HepG2 (cell line): ENCODE measurements at regions not wholly inside any gene's neighbourhood (a gene's known extent, or its start where the extent isn't known, plus 50 kb on each side); places are given as distances from the start of the nearest gene placed in this dataset.

Source experiments
- ATAC-seq: fragments of 200-7000 bp; cut with Tn5 transposase; 3 replicates; pipeline ENCODE4 v1.9.1; 2020; ENCODE audit warnings: mild to moderate bottlenecking, moderate library complexity
- BruUV-seq: library from RNA; stranded (reverse); fragments of 400-500 nt; replicated peaks from 2 replicates; lab custom pipeline; 2021; lab: Mats Ljungman, UMichigan
- CTCF ChIA-PET: fragments of 300-600 bp; formaldehyde crosslinking; extraction: SDS; loops from one replicate; lab custom pipeline; 2021; ENCODE audit warnings: low total read pairs, inconsistent platforms, low intra/inter-chr PET ratio; lab: Yijun Ruan, JAX
- POLR2A ChIA-PET: fragments of 350-600 bp; sonication (Branson Sonifier 250); formaldehyde crosslinking; loops from one replicate; lab custom pipeline; 2020; ENCODE audit warnings: antibody characterized with exemption, inconsistent platforms; lab: Yijun Ruan, JAX
- DNase-seq: peaks from one replicate; pipeline ENCODE4 v3.0.0-alpha.2; 2015; ENCODE audit warnings: low spot score
- FAIRE-seq: peaks from 3 replicates; lab custom pipeline; 2011; peaks lifted over from hg19 to GRCh38; lab: Jason Lieb, UNC
- H2AFZ ChIP-seq: one replicate; pipeline ENCODE4 v1.6.1; 2011; ENCODE audit warnings: low read length, inconsistent platforms
- H3K27ac ChIP-seq: fragments of 300-600 bp; 3 replicates; pipeline ENCODE4 v1.8.0; 2011; ENCODE audit warnings: mixed run types, mild to moderate bottlenecking, mixed read lengths, low read length, inconsistent platforms; ENCODE audit not compliant: insufficient read depth; ENCODE audit errors: extremely low read length
- H3K27me3 ChIP-seq, 2 experiments: fragments of 200-600 bp in 1 of 2; 2 replicates in 1 of 2; 3 replicates in 1 of 2; pipeline versions ENCODE4 v1.6.0 to v1.8.0; 2011; ENCODE audit warnings: low read length in 2 of 2, mild to moderate bottlenecking in 2 of 2, moderate library complexity in 2 of 2, inconsistent platforms in 1 of 2; ENCODE audit not compliant: insufficient read depth in 2 of 2, control insufficient read depth in 1 of 2
- H3K36me3 ChIP-seq, 2 experiments: fragments of 200-600 bp in 1 of 2; replicated peaks in 1 of 2; 2 replicates in 1 of 2; 3 replicates in 1 of 2; pipeline versions ENCODE4 v1.5.1 to v1.8.0; 2011; ENCODE audit warnings: low read length in 2 of 2, inconsistent platforms in 1 of 2; ENCODE audit not compliant: insufficient read depth in 2 of 2, control insufficient read depth in 1 of 2
- H3K4me1 ChIP-seq: 2 replicates; pipeline ENCODE4 v1.5.1; 2012; ENCODE audit warnings: low read length, inconsistent platforms; ENCODE audit not compliant: insufficient read depth
- H3K4me2 ChIP-seq: 2 replicates; pipeline ENCODE4 v1.6.0; 2011; ENCODE audit warnings: low read depth, low read length, inconsistent platforms
- H3K4me3 ChIP-seq, 3 experiments: fragments of 200-600 bp in 1 of 3; sonication (generic), shearing (Covaris generic) in 1 of 3; replicated peaks in 1 of 3; 2 replicates each; pipeline ENCODE4 v1.5.1; 2011 to 2016; ENCODE audit warnings: low read length in 3 of 3, inconsistent platforms in 2 of 3, low read depth in 2 of 3, mild to moderate bottlenecking in 2 of 3, control low read depth in 1 of 3, mixed read lengths in 1 of 3; ENCODE audit not compliant: insufficient read depth in 1 of 3
- H3K79me2 ChIP-seq: one replicate; pipeline ENCODE4 v1.6.1; 2011; ENCODE audit warnings: low read length, inconsistent platforms; ENCODE audit not compliant: insufficient read depth
- H3K9ac ChIP-seq: 2 replicates; pipeline ENCODE4 v1.6.0; 2011; ENCODE audit warnings: mild to moderate bottlenecking, low read depth, low read length, inconsistent platforms; ENCODE audit not compliant: insufficient read depth
- H3K9me3 ChIP-seq: 2 replicates; pipeline ENCODE4 v1.5.1; 2012; ENCODE audit warnings: mild to moderate bottlenecking, low read length
- H4K20me1 ChIP-seq: 2 replicates; pipeline ENCODE4 v1.6.0; 2011; ENCODE audit warnings: inconsistent platforms, mild to moderate bottlenecking, low read length, moderate library complexity; ENCODE audit not compliant: insufficient read depth
- CREM ChIP-seq, 2 experiments: sonication (generic) in 1 of 2; formaldehyde crosslinking in 1 of 2; IDR thresholded peaks; 2 replicates each; pipeline versions ENCODE4 v1.4.0 to v1.6.1; 2016 to 2020; ENCODE audit warnings: antibody characterized with exemption in 1 of 2, mild to moderate bottlenecking in 1 of 2, missing genetic modification reagents in 1 of 2
- CTCF ChIP-seq: sonication (generic); formaldehyde crosslinking; IDR thresholded peaks from 2 replicates; pipeline ENCODE4 v1.5.0; 2020; ENCODE audit warnings: mild to moderate bottlenecking, missing genetic modification reagents, moderate library complexity
- KLF6 ChIP-seq: IDR thresholded peaks from 2 replicates; pipeline ENCODE4 v1.8.0; 2016; ENCODE audit warnings: missing biosample characterization, missing genetic modification reagents
- MAFF ChIP-seq: IDR thresholded peaks from 2 replicates; pipeline ENCODE4 v1.6.1; 2011; ENCODE audit warnings: low read depth, low read length, improper control_type of control experiment
- MAFK ChIP-seq, 2 experiments: IDR thresholded peaks in 1 of 2; conservative IDR thresholded peaks in 1 of 2; 2 replicates each; pipeline ENCODE4 v1.6.1; 2011; ENCODE audit warnings: improper control_type of control experiment in 2 of 2, low read length in 2 of 2
- NFIB ChIP-seq: sonication (generic); formaldehyde crosslinking; IDR thresholded peaks from 2 replicates; pipeline ENCODE4 v1.9.0; 2021; ENCODE audit warnings: missing genetic modification reagents, mild to moderate bottlenecking, borderline replicate concordance
- NFRKB ChIP-seq: fragments of 450-650 bp; IDR thresholded peaks from 2 replicates; pipeline ENCODE4 v1.6.1; 2017
- STAG1 ChIP-seq: sonication (generic); formaldehyde crosslinking; IDR thresholded peaks from 2 replicates; pipeline ENCODE4 v1.4.0; 2020; ENCODE audit warnings: missing genetic modification reagents
- ZFAT ChIP-seq: sonication (generic); formaldehyde crosslinking; conservative IDR thresholded peaks from 2 replicates; pipeline ENCODE4 v1.8.1; 2023; ENCODE audit warnings: missing genetic modification reagents, inconsistent platforms
- WGBS: methylation state at CpG from one replicate; pipeline ENCODE4 v1.1.6; 2017; ENCODE audit warnings: low lambda C conversion rate; 5-methylcytosine and 5-hydroxymethylcytosine counted together
- in situ Hi-C: cut with HindIII; loops from 2 replicates; pipeline ENCODE4 v1.10.0; 2017; ENCODE audit warnings: low pct_unique_long_range_greater_than_20kb; ENCODE audit not compliant: extremely low pct_ligation_motif_present
- intact Hi-C: fragments of 100-400 bp; cut with micrococcal nuclease; formaldehyde crosslinking; loops from one replicate; pipeline ENCODE4 v1.10.0; 2022; ENCODE audit not compliant: unreplicated experiment

GRCh38 chr3:164806188-164806587 lies 272.1 kb downstream of the SI start:
- no peak for DNase-seq
- Histone ChIP-seq H3K4me2 (no peak overlapping the region), H3K36me3 (no peaks in the 10 kb centered on the region), H3K9me3 (no peaks in the 10 kb centered on the region), H3K27me3 (no peaks in the 10 kb centered on the region), H3K4me1 (no peaks in the 10 kb centered on the region), H3K27ac (no peak overlapping the region), H4K20me1 (no peaks in the 10 kb centered on the region), H3K4me3 (no peak overlapping the region), H2AFZ (no peak overlapping the region), H3K79me2 (no peaks in the 10 kb centered on the region), H3K9ac (no peak overlapping the region)
- ChIA-PET POLR2A (interaction anchor here (0.7 kb wide), 1 partner anchor 129 kb away, joined by 4 read pairs; no protein-coding TSS in a partner anchor), CTCF (no interaction called here)
- no peak for ATAC-seq
- TF ChIP-seq CREM (IDR thresholded peaks at IDR 0.05) (no peak), CREM (CRISPR knock-in tag; IDR thresholded peaks at IDR 0.05) (no peak), NFRKB (no peak), CTCF (CRISPR knock-in tag) (peak; percentile 8; the same call in 1 of the 2 replicates), STAG1 (CRISPR knock-in tag) (peak; percentile 6; the same call in 1 of the 2 replicates)
- intact Hi-C loops (no loop called here), in situ Hi-C loops (no loop called here)
- FAIRE-seq = no peak
- BruUV-seq = no TSS peak
- WGBS = 18% methylated on average over 2 of the region's 2 CpGs

GRCh38 chr3:164794099-164794498 lies 284.2 kb downstream of the SI start:
- H3K27me3 ChIP-seq = no peaks in the 10 kb centered on the region
- no peak overlapping the region for H3K4me2 ChIP-seq
- H2AFZ ChIP-seq = no peak overlapping the region
- no TSS peak for BruUV-seq
- H3K4me1 ChIP-seq = no peaks in the 10 kb centered on the region
- no peak overlapping the region for H3K27ac ChIP-seq
- in situ Hi-C loops = no loop called here
- ATAC-seq = no peak
- H3K9ac ChIP-seq = no peak overlapping the region
- no peaks in the 10 kb centered on the region for H4K20me1 ChIP-seq
- DNase-seq = no peak
- no peak overlapping the region for H3K4me3 ChIP-seq
- H3K79me2 ChIP-seq = no peaks in the 10 kb centered on the region
- ChIA-PET CTCF (no interaction called here), POLR2A (no interaction called here)
- TF ChIP-seq NFIB (no peak), KLF6 (no peak), ZFAT (CRISPR knock-in tag) (no peak), MAFF (0 out of 2 replicates have a peak, but pooled peaks have one; percentile 2), MAFK (conservative IDR thresholded peaks at IDR 0.05 in 1 of 2, IDR thresholded peaks at IDR 0.05 in 1 of 2; ENCODE audit: low read length in 2 of 2) (peak; percentile 34 to 66; a peak in 2 of 4 replicates)
- TF ChIP-seq, all 625 proteins: peak for 2
- intact Hi-C loops = loop anchor here (10.0 kb wide), 1 partner anchor 391 kb away; no protein-coding TSS in a partner anchor
- Histone ChIP-seq H3K9me3 (no peaks in the 10 kb centered on the region), H3K36me3 (no peaks in the 10 kb centered on the region)
- FAIRE-seq = no peak
- WGBS = 3% methylated on average over 1 of the region's 1 CpG
